ENCODE measurements at regions not wholly inside any gene's neighbourhood (a gene's known extent, or its start where the extent isn't known, plus 50 kb on each side); places are given as distances from the start of the nearest gene placed in this dataset.

- TF ChIP-seq CTCF (IDR thresholded peaks at IDR 0.05) (no peak), EZH2 (IDR thresholded peaks at IDR 0.05; ENCODE audit: borderline replicate concordance, insufficient read depth, low read depth, low read length, poor library complexity, severe bottlenecking) (no peak)
Observed at GRCh38 chr18:8972116-8972515, 130.4 kb upstream of the NDUFV2 start.
